GM19395 (cell line): ENCODE measurements at regions not wholly inside any gene's neighbourhood (a gene's known extent, or its start where the extent isn't known, plus 50 kb on each side); places are given as distances from the start of the nearest gene placed in this dataset.

Experiments
- ATAC-seq: cut with Tn5 transposase; IDR thresholded peaks from one replicate; pipeline ENCODE4 v1.9.1; 2021; ENCODE audit warnings: mild to moderate bottlenecking, moderate library complexity; ENCODE audit not compliant: unreplicated experiment

DNA sequence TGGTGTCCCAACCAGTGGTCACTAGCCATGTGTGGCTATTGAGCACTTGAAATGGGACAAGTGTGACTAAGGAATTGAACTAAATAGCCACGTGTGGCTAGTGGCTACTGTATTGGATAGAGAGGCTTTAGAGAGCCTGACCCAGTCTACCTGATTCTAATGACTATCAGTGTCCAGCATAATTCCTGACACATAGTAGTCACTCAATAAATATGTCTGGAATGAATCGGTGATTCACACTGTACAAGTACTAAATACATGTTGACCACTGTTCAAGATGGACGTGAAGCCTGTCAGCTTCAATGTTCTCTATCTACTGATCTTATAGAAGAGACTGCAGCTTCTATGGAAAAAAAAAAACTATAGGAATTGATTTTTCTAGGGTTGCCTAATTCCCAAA, 57.7 kb upstream of the MAST4 start:
- no peak for ATAC-seq

DNA sequence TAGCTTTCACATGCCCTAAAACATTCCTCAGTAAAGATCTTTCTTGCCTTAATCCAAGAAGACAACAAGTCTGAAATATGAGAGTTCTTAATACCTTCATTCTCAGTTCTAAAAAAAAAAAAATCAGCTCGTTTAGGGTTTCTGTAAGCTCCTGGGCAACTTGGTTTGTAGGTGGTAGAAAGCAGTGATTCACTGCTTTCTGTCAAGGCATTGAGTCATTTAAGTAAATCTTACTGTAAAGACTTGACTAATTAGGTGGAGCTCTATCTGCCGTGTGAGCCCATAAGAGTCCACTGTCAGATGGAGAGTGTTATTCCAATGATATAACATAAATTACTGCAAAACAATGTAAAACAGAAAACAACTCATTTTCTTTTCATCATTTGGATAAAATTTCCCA, 56.1 kb upstream of the MAST4 start:
- ATAC-seq, result no peak

DNA sequence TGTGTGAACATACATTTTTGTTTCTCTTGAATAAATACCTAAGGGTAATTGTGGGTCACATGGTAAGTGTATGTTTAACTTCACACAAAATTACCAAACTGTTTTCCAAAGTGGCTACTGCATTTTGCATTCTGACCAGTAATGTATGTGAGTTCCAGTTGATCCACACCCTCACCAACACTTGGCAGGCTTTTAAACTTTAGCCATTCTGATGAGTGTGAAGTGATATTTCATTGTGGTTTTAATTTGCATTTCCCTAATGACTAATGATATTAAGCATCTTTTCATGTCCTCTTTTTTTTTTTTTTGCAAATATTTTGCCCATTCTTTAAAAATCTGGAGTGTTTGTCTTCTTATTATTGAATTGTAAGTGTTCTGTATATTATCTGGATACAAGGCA, 53.5 kb upstream of the MAST4 start:
- ATAC-seq, result no peak
